ENCODE measurements at regions not wholly inside any gene's neighbourhood (a gene's known extent, or its start where the extent isn't known, plus 50 kb on each side); places are given as distances from the start of the nearest gene placed in this dataset.

DNA sequence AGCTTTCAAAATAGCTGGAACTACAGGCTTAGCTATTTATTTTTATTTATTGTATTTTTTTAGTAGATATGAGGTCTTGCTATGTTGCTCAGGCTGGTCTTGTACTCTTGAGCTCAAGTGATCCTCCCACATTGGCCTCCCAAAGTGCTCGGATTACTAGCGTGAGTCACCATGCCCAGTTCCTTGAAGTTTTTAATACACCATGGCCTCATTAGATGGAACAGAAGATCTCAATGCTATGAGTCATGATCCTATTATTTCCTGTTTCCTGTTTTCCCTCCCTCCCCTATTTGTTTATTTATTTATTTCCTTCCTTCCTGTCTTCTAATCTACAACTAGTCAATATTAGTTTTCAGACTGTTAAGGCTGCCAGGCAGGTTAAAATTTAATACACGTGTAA is 309.0 kb downstream of the CMPK2 start:
- DNase-seq: no peak

DNA sequence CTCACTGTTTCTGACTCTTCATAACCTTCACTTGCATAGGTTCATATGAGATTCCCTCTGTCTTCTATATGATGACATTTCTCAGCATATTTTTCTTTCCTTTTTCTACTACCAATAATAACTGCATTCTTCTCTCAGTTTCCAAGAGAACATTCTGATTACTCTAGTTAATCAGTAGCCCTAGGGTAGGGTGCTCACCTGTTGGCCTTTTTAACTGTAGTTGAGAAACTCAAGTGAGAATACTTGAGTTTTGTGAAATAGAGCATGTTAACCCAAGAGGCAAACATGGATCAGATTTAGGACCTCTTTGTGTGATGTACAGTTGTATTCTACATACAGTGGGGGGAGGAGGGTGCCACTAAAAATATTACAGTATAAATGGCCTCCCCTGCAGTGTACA is 308.0 kb downstream of the CMPK2 start:
- no peak for DNase-seq

DNA sequence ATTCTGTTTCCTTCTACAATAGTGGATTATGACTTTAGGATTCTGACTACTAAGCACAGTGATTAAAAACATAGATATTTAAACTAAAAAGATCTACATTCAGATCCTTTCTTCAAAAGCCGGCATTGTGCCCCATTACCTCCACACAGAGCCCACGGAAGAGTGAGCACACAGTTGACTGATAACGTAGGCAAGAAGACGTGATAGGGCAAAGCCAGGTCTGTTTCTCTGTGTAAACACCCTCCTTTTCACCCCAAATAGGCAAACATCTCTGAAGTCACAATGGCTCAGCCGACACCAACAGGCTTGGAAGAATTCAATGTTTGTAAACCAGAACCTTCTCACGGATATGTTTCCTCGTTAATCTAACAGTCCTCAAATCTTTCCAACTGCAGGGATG is 302.9 kb downstream of the CMPK2 start:
- no peak for DNase-seq

DNA sequence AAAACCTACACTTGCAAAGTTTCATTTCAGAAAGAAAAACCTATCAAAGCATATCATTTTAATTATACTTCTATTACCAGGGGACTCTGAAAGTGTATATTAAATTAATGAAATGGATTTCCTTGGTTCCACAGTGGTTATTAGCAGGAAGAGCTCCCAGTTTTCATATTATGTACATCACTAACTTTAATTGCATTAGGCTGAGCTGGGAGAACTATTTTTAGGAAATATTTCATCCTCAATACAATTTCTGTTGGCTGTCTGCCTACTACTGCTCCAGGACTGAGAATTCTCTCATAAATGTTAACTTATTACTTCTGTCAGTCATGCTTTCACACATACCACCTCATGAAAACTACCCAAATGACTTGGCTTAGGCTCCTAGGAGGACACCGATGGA is 301.4 kb downstream of the CMPK2 start:
- no peak for DNase-seq

DNA sequence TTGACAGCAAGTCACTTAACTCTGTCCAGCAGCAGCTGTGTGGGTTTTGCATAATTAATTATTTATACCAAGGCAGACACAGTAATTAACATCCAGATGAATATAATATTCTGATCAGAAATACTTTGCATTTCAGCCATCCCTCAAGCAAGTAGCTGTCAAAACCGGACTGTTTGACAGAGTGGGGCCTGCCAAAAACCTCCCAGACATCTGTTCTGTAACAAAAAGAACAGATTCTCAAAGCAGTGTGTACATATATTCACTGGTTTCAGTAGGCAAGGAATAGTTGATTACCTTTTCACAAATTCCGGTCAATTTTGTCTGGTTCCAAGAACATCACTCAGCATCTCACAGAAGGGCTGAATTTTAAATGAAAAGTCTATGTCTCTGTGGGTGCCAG is 291.6 kb downstream of the CMPK2 start:
- DNase-seq: no peak

DNA sequence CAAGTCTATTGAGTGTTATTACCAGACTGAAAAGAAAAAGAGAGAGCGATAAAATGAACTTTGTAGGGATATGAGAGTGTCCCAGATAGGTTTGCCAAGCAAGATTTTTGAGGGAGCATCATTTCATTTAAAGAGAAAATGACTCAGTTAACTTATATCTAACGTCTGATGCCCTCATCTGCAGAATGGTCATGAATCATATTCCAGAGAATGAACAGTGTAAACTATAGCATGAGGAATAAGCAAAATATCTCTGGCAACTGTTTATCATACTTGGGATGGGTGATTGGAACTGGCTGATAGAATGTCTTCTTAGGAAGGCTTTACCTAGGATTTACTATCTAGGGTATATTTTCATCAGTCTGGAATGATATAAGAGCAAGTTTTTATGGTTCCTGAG is 289.4 kb downstream of the CMPK2 start:
- DNase-seq: no peak

DNA sequence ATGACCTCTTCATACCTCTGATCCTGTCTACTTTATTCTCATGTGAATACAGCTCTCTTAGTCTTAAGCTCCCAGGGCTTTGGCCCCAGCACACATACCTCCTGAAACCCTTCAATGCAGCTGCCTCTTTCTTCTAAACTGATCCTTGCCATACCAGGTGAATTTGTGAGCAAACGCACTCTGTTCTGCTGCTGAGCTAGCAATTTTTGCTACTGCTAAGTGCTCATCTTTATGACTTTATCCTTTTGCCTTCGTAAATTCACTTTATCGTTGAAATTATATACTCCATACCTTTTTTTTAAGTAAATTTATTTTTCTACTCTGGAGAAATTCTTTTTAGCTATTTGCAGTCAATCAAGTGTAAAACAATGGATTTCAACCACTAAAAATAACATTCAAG is 287.7 kb downstream of the CMPK2 start:
- no peak for DNase-seq

DNA sequence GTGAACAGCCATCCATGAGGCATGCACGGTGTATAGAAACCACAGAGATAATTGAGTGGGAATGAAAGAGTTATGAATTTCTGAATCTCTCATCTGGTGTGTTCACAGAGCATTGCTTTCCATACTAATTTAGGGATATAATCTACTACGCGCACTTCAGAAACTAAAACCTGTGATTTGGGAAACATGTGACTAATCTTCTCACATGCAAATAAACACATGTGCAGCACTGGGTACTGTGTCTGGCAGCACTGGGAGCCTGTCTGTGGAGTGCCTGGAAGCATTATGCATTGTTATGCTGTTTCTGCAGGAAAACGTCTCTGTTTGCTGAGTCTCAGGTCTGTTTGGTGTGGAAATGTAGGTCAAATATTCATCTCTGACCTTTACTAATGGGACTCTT is 287.3 kb downstream of the CMPK2 start:
- DNase-seq: no peak

DNA sequence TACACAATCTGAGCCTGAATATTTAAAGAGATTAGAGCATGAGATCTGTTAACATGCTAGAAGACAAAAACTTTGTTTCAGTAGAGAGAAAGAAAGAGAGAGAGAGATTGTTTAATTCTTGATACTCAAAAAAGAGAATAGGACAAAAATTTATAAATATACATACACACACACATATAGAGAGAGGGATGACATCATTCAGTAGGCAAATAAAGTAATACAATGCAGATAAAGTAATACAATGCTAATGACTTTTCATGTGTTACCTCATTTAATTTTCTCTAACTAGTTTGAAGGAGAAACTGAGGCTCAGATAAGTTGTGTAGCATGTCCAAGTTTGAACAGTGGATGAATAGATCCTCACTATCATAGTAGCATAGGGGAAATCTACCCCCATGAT is 286.4 kb downstream of the CMPK2 start:
- DNase-seq: no peak

DNA sequence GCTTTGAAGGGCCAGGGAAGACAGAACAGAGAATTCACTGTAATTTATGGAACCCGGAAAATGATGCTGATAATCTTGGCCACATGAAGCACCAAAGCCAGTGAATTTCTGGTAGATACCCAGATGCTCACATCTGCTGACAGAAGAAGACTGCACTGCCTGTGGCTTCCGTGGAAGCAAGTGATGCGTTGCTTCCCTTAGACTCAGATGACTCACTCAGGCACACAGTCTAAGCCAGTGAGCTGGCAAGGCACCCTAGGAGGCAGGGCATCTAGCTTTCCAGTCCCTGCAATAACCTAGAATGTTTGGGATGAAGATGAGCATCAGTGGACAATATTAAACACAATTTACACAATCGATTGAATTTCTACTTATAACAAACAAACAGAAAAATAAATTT is 284.7 kb downstream of the CMPK2 start:
- no peak for DNase-seq

DNA sequence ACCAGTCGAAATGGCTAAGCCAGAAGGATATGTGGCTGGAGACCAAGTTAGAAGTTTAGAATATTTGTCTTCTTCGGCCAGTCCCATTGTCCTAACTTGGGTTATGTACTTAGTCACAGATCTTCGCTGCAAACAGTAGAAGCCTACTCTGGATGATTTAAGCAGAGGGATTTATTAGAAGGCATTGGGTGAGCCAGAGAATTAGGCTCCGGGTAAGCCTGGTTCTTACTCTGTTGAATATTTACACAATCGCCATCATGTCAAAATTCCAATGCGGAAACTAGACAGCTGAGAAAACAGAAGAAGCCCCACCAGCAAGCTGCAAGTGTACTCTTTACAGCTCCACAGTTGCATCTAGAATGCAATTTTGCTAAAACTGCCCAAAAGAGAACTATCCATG is 276.6 kb downstream of the CMPK2 start:
- DNase-seq: no peak

DNA sequence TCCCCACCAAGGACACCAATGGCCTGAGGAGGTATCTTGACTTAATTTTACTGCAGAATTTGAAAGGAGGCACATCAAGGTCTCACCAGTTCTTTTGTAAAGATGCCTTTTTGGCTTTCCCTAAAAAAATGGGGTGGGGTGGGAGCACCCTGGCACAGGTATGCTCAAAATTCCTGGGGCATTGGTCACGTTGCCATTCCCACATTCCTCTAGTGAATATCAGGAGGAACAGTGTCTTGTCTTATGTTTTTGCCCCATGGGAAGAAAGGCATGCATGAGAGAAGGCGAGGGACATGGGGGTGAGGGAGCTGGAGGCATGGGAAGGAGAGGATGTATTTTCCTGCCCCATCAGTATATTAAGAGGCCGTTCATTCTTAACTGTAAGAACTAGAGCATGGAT is 275.3 kb downstream of the CMPK2 start:
- no peak for DNase-seq

DNA sequence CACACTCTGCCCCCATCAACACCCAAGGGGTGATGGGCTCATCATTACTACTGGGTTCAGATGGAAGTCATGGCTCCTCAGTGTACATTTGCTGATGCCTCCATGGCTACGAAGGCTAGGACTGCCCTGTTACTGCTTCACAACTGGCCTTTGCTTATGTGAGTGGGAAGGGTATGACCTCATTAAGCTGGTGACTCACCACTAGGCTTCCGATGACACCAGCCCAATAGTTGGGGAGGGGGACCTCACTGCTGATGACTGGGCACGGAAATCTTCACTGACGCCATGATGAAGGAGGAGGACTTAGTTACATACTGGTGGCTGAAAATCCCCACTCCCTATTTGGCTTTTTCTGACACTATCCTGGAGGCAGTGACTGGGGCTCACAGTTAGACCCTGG is 263.2 kb downstream of the CMPK2 start:
- no peak for DNase-seq

DNA sequence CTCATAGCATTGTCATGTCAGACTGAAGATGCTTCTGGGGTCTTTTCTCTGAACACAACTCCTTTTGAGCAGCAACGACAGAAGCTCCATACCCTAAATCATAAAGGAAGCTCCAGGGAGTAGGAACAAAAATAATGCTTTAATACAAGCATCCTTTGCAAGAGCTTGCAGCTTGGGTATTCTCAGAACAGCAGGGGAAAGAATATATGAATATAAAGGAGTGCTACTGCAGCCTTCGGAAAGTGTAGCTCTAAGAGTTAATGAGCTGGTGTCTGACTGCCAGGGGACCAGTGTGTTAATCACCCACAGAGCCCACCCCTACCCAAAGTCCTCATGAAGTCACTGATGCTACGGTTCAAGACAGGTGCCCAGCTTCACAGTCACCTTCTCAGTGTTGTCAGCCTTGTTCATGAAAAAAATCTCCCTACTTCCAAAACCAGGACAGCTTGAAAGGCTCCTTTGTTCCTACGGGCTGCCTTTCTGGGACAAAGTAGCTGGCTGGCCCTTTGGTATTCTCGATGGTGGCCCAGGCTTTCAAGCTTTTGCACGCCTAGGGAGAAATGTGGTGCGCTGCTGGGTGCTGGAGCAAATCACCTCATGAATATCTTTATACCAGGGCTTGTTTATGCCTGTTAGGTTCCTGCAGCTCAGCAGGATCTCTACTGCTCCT is 259.7 kb downstream of the CMPK2 start:
- DNase-seq: no peak

DNA sequence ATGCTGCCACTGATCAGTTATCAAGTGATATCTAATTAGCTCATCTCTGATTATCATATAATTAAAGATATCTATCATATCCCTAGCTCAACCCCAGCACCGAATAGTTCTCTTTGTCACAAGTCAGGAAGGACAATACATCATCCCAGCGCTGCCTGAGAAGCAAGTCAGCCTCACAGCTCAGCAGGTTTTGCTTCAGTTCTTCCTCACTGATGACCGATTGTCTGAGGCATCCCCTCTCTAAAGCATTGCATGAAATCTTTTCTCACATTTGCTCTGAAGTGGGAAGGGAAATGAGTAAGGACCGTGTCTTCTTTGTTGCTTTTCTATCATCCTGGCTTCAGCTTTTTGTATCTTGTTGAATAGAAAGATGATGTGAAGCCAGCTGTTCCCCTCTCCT is 247.9 kb downstream of the CMPK2 start:
- DNase-seq: no peak

DNA sequence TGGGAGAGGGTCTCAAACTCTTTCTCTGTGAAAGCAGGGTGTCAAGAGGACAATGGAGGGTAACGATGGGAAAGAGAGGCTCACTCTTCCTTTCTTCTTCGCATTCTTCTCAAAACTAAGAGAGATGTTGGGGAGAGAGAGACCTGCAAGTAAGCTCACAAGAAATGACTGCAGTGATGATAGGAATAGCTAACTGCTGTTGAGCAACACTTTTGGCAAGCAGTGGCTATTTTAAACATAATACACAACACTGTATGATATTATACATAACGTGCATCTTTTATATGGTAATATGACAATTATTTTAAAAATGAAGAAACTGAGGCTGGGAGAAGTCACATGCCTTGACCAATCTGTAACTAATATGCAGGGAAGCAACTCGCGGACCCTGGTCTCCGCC is 247.5 kb downstream of the CMPK2 start:
- DNase-seq: no peak

DNA sequence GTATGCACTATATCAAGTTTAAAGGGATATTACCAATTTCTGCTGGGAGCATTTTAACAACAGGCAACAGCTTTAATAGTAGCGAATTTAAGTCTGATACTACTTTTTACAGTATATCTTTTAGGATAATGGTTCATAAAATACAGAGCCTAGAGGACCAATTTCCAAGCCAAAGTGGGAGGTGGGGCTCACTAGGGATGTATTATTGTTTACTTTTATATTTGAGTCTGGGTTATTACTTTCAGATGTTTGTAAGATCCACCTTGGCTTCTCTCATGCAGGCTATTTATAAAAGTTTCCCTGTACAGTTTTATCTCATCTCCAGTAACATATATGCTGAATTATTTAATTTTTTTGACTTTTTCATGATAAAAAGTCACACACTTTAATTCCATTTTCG is 242.0 kb downstream of the CMPK2 start:
- DNase-seq: no peak

DNA sequence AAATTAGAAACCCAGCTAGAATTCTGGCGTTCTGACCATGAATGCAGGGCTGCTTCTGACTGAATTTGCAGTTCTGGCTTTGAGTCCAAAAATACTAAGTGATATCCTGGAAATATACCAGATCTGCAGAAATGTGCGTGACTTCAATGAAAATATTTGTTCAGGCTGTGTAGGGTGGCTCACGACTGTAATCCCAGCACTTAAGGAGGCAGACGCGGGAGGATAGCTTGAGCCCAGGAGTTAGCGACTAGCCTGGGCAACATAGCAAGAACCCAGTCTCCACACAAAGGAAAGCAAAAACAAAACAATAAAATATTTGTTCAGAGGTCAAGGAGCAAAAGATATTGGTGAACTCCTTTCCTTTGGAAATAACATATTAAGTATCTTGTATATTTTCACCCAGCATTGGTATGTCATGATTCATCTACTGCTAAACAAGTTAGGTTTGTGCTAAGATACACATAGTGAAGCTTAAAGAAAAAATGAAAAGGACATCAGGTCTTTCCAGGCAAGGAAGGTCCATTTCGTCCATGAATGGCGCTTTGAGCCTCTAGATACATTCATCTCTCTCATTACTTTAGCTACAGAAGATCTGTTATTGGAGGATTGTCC is 239.2 kb downstream of the CMPK2 start:
- DNase-seq: no peak

DNA sequence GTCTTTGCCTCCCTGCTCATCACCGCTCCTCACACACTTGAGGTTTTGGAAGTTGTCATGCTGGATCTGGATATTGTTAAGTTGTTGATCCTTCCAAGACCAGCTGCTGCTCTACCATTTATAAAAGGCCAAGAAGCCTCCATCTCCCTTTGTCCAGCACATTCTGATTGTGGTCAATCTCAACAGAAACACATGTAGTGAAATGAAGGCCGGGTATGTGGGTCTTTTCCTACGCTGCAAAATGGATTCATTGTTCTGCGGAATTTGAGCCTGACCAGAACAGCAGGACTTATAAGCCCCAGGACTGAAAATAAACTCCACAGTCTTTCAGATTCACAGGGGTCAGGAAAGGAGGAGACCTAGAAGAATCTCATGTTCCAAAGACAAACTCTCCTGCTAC is 238.4 kb downstream of the CMPK2 start:
- no peak for DNase-seq

DNA sequence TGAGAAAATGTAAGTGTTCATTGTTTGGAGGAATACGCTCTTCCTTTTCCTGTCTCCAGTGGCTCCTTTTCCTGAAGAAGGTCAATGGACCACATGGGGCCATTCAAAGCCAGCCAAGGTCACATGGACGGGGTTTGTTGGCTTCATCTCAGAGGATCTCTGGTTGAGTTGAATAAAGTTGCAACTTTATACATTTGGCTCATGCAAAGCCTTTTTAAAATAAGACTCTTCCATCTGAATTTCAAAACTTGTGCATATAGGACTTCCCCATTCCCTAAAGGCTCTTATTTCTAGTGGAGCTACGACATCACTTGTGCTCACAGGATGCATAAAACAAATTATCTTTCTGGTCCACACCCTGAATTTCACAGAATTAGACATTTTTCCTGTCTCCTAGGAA is 235.5 kb downstream of the CMPK2 start:
- DNase-seq: no peak

DNA sequence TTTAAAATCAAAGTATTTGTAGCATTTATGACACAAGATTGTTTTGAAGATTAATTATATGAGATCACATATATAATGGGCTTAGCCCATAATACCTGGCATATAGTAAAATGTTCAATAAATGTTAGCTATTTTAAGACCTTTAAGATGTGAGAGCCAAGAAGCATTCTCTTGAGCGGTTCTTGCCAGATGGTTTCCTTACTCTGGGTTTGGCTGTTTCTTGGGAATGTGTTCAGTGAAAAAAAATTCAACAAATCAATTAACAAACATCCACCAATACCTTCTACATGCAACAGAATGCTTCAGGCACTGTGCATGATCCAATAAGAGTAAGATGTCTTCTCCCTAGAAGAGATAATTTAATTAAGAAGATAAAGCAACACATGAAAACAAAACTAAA is 230.4 kb downstream of the CMPK2 start:
- no peak for DNase-seq

DNA sequence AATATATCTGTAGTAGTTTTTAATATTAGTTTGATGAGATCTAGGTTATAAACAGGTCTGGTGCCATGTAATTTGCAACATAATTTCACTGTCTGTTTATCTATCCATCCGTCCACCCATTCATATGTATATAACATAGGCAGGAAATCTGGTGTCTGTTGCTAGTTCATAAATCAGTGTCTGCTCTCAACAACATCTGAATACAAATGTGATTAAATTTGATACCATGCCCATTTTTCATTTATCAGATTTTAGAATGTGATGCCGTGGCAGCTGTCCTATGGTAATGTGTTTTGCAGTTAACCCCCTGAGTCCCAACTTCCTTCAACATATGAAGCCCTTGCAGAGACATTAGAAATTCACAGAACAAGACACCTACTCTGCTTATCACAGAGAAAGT is 228.4 kb downstream of the CMPK2 start:
- no peak for DNase-seq

DNA sequence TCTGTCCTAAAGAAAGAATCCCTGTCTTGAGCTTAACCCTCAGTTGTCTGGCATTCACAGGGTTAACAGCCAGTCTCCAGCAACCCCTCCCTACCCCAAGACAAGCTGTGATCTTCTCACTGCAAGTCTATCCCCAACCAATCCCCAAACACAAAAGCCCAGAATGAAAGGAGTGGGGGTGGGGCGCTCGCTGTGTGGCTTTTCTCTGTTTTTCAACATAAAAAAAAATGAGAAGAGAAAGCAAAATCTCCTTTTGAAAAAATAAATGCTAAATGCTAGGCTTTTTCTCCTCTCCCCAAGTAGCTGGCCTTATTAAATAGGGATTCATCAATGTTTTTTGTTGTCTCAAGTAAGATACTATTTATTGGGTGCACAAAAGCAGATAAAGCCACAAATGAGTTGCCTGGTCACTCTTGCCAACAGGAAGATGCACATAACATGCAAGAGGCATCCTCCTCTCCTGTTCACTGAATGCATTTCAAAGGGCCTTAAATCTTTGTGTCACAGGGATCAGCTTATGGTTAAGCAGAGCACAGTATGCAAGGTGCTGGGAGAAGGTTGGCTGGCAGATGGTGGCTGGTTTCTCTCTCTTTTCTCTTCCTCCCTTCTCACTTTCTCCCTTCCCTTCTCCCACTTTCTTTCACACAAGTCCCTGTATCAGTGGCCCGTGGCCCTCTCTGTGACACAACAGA is 225.6 kb downstream of the CMPK2 start:
- no peak for DNase-seq

DNA sequence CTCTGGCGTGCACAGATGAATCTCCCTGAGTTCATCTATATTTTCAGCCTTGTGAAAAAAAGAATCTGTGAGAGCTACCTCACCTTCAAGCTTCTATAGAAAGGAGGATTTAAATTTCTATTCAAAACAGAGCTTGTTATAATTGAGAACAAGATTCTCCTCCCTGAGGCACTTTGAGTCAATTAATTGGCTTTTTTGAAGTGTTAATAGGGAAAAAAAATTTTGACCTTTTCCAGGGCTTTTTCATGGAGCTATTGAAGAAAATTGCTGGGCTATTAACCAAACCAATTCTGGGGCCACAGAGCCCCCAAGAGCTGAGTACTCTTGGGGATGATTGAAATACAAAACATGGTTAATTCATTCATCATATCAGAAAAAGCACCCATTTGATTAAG is 225.1 kb downstream of the CMPK2 start:
- no peak for DNase-seq

DNA sequence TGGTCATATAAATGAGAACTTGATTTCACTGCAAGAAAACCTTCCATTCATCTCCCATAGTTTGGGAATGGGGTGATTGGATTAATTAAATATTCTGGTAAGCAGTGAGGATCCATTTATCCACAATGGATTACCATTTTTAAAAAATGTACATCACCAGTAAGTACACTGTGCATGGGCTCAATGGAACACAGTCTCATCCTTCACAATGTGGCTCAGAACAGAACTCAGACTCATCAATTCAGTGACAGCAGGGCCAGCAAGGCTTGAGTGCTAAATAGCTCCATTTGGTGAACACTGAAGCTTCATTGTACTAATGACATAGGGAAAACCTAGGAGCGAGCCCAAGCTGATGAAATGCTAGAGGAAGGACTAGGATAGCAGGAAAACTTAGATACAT is 223.8 kb downstream of the CMPK2 start:
- no peak for DNase-seq

All from activated CD4-positive, alpha-beta T cell treated with anti-CD3 and anti-CD28 coated beads, Interleukin-2, amount 50 U/mL, for 16 hours (primary cell).